ENCODE measurements at regions not wholly inside any gene's neighbourhood (a gene's known extent, or its start where the extent isn't known, plus 50 kb on each side); places are given as distances from the start of the nearest gene placed in this dataset.
"Not testable (repeated sequence)": the region's sequence is repeated elsewhere in the genome, so short reads cannot be mapped to it uniquely, and the experiment has no call there.

DNA sequence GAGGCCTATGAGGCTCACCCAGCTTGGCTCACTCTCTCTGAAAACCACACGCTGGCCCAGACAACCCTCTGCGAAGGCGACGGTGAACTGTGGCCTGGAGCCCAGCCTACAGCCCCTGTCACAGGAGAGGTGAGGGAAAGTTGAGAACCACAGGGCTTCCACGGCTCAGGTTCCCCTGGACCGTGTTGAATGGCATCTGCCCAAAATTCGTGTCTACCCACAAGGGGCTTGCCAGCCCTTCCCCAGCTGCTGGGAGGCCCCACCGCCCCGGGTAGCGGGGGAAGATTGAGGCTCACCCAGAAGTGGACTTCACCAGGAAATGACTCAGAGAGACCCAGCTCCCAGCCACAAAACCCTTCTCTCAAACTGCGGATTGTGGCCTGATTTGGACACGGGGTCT, 197.1 kb downstream of the CTTN start:
- no peak for DNase-seq

DNA sequence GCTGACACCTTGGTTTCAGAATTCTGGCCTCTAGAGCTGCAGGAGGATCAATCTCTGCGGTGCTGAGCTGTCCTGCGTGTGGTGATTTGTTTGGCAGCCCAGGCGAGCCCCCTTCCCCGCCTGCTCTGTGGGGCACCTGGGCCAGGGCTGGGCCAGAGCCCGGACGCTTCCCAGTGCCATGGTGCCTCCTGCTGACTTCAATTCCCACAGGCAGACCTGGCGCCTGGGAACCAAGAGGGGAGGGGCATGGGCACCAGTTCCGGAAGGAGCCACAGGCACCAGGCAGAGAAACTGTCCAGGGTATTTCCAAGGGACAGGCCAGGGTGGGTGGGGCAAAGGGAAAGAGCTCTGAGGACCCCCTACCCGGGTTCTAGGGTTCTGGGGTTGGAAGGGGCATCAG, 197.8 kb downstream of the CTTN start:
- DNase-seq = no peak

DNA sequence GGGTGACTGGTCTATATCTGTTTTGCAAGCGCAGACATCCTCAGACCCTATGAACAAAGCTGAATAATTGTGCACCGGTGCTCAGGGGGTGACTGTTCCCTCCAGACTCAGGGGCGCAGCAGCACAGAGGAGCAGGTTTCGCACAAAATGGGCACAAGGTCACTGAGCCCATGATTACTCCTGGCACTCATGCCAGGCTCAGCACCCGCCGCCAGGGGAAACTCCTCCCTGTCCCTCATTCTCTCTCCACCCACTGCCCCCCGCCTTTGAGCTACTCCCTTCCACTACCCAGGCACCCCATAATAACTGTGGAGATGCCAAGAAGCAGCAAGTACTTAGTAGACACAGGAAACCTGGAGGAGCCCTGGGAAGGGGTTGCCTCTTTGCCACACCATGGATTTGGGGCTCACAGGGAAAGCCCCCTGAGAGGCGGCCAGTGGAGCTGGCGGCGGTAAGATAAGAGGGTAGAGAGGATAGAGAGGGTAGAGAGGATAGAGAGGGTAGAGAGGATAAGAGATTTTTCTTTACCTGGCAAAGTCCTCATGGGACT, 198.8 kb downstream of the CTTN start:
- DNase-seq = no peak

DNA sequence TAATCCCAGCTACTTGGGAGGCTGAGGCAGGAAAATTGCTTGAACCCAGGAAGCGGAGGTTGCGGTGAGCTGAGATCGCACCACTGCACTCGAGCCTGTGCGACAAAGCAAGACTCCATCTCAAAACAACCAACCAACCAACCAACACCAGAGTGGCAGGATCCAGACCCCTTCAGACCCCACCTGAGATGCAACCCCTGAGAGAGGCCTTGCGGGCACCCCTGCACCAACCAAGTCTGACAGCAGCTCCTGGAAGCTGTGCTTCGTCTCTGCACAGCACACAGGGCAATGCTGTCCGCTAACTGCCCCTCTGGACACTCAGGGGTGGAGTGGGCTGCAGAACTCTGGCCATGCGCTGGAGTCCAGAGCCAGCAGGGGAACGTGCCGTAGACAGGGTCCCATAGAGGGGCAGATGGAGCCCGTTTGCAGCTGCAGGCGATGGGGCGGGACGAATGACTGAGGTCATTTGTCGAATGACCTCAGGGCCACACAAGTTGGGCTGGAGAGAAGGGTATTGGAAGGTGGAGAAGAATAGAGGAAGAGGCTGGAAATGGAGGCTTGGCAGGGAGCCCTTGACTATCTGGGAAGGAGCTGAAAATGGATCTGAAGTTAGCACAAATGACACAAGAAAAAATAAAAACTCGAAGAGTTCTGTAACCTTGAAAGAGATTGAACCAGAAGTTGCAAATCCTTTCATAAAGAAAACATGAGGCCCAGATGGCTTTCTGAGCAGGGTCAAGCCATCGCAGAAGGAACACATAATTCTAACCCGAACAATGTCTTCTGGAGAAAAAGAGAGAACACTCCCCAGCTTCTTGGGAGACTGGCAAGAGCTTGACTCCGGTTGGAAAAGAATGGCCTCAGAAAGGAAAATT, 199.7 kb downstream of the CTTN start:
- DNase-seq = no peak

DNA sequence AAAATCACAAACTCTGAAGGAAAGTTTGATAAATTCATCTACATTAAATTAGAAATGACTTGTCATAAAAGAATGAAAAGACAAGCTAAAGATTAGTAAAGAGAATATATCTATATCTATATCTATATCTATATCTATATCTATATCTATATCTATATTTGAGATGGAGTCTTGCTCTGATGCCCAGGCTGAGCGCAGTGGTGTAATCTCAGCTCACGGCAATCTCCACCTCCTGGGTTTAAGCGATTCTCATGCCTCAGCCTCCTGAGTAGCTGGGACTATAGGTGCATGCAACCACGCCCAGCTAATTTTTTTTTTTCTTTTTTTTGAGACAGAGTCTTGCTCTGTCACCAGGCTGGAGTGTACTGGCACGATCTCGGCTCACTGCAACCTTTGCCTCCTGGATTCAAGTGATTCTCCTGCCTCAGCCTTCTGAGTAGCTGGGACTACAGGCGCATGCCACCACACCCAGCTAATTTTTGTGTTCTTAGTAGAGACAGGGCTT, 202.6 kb downstream of the CTTN start:
- not testable (repeated sequence) for DNase-seq

DNA sequence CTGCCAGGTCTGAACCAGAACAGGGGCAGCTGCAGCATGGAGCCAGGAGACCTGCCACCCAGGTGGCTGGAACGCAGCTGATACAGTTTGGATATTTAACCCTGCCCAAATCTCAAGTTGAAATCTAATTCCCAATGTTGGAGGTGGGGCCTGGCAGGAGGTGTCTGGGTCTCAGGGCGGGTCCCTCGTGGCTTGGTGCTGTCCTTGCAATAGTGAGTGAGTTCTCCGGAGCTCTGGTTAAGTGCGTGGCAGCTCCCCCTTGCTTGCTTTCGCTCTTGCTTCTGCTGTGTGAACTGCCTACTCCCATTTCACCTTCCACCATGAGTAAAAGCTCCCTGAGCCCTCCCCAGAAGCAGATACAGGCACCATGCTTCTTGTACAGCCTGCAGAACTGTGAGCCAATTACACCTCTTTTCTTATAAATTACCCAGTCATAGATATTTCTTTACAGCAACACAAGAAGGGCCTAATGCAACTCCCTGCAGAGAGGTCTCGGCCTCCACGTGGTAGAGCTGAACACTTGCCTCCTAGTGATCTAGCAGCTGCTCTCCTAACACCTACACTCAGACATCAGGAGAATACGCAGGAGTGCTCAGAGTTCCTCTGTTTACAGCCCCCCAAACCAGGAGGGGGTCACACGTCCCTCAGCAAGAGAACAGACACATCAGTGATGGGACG, 203.7 kb downstream of the CTTN start:
- no peak for DNase-seq

DNA sequence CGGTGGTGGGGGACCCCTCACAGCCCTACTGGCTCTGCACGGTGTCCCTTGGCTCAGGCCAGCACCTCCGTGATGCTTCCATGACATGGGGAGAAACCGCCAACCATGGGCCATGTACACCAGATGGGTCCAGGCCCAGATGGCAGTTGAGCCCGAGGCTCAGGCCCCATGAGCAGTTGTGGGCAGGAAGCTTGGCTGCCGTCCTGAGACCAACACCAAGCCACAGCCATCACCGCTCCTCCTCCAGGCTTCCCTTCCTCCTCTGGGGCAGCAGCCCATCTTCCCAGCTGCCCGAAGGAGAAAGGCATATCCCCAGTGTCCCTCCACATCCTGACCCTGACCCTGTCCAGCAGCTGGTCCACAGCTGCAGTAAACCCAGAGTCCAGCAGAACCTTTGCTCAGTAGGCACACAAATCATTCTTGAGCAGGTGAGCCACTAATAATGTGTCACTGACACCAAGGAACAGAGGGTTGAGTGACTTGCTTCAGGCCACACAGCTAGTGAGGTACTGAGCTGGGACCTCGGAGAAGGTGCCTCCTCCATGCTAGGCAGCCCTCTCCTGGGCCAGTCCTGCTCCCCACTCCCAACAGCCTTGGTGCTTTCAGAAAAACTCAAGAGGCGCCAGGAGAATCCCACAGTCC, 204.9 kb downstream of the CTTN start:
- DNase-seq = no peak

DNA sequence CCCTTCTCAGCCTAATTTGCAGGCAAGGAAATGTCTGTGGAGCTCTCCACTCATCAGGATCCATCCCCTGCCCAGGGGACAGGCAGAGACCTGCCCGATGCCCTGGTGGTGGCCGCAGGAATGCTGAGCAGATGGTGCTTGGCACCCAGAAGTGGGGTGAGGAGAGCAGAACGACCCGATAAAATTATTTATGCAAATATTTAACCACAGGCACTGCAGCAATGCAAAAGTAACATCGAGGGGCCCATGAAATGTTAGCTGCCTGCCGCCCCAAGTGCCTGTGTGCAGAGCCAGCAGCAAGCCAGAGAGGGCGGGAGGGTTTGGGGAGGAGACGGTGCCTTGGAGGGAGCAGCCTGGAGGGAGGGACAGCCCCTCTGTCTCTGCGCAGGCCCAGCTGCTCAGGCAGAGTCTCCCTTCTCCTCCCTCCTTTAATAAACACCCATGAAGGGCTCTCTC, 205.5 kb downstream of the CTTN start:
- no peak for DNase-seq

DNA sequence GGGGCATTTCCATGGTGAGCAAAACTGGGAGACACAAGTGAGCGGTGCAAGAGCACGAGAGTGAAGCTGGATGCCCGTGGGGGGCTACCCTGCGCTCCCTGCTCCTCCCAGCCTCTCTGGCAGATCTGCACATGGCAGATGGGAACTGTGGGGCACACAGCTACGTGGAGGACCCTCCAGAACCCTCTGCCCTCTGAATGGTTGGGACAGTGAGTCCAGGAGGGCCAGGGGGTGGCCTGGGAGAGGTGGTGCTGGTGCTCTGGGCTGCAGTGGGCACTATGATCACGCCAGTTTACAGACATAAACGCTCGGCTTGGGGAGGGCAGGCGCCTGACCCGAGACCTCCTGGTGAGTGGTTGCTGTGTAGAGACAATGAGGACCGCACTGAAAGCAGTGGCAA, 205.9 kb downstream of the CTTN start:
- no peak for DNase-seq

DNA sequence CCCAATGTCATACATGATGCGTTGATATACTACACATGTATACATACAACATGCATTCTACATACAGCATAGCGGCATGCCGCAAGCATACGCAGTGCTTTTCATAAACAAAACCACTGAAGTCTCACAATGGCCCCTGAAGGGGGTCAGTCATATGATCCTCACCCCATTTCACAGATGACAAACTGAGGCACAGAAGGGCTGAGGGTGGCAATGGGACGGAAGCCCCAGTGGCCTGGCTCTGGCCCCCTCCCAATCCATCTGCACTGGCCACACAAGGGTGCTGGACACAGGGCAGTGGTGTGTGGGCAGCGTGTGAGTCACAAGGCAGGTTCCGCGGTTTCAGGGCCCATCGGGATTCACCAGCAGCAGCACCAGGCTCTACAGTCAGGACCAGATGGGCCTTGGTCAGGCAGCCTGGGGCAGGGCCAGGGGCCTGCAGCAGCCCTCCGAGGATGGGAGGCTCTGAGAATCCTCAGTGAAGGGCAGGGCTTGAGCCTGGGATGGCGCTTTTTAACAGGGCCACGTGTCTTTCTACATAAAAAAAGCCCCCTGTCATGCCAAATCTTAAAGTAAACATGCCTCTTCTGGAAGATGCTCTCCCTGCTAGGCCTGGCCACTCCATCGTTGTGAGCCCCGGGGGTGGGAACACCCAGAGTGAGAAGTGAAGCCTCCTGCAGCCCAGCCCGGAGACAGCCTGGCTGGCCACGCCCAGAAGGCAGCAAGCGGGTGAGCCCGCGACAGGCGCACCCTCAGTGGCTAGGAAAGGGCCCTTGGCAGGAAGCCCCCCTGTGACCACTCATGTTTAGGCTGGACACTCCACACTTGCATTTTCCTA, 206.5 kb downstream of the CTTN start:
- no peak for DNase-seq

DNA sequence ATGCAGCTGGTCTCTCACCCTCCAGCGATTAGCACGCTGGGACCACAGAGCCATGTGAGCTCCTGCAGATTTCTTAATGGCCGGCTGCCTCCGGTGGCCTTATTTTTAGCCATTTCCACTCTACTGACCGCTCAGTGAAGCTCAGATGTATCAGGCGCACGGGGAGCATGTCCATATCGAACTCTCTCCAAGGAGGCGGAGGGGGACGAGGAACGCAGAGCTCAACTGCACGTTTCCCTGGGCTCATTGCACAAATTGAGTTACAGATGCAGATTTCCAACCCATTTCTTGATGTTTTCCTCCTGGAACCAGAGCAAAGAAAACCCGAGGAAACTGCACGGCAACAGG, 207.1 kb downstream of the CTTN start:
- no peak for DNase-seq

DNA sequence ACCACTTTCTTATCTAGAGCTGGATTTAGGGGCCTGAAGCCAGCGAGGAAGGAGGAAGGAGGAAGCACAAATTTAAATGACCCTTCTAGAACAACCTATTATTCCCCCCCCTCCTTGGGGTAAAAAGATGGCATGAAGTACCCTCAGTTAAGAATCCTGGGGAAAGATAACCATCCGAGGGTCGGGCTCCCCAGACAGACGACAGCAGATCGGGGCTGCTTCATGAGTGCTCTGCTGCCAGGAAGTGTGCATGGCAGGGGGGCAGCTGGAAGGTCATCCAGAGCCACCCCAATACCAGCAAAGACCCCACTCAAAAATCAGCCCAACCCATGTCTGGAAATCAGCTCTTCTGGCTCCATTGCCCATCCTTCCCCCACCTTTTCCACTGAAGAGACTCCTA, 207.5 kb downstream of the CTTN start:
- no peak for DNase-seq

DNA sequence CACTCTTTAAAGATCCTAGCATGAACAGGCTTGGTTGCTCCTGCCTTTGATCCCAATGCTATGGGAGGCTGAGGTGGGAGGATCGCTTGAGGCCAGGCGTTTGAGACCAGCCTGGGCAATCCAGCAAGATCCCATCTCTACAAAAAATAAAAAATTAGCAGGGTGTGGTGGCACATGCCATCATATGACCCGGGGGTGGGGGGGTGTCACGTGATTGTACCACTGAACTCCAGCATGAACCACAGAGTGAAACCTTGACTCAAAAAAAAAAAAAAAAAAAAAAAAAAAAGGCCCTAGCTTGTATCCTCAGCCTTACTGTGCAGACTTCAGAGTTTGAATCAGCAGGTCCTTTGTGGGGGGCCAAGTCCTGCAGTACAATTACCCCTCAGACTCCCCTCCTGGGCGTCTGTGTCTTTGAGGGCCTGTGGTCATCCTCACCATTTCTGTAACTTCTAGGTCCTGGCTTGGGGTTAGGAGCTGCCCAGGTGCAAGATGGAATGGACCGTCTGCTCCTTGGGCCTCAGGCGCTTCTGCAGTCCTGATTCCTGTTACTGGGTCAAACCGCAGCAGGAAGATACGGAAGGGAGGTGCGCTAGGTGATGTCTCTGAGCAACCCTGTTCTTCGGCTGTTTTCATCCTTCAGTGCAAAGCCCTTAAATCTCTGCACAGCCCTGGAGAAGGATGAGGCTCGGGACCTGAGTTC, 208.1 kb downstream of the CTTN start:
- DNase-seq = no peak

DNA sequence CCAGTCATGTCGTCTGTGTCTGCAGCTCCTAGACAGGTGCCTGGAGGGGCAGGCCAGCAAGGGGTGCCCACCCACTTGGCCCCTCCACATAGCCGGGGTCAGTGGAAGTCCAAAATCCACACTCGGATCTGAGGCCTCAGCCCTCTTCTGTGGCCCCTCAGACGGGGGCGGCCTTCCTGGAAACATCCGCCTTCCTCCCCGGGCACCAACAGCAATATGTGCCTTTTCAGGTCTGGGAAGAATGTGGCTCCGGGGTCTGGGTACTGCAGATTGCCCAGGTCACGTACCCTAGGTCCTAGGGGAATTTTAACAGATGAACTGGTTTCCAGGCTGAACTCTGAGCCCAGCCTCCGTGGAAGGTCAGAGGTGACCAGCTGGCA, 208.6 kb downstream of the CTTN start:
- DNase-seq = no peak

DNA sequence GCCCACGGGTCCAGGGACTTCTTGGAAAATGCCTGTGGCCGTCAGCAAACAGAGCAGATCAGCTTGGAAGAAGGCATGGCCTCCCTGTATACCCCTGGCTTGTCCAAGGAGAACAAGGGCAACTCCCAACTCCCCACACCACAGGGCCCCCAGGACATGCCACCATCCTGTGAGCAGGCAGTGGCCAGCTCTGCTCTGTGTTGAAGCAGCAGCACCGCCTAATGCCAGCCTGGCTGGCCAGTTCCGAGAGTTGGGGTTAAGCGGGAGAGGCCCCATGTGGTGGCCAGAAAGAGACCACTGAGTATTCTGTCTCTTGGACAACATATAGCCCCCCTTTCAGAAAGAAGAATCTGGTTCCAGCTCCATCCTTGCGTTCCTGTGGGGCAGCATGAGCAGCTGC, 209.2 kb downstream of the CTTN start:
- no peak for DNase-seq

DNA sequence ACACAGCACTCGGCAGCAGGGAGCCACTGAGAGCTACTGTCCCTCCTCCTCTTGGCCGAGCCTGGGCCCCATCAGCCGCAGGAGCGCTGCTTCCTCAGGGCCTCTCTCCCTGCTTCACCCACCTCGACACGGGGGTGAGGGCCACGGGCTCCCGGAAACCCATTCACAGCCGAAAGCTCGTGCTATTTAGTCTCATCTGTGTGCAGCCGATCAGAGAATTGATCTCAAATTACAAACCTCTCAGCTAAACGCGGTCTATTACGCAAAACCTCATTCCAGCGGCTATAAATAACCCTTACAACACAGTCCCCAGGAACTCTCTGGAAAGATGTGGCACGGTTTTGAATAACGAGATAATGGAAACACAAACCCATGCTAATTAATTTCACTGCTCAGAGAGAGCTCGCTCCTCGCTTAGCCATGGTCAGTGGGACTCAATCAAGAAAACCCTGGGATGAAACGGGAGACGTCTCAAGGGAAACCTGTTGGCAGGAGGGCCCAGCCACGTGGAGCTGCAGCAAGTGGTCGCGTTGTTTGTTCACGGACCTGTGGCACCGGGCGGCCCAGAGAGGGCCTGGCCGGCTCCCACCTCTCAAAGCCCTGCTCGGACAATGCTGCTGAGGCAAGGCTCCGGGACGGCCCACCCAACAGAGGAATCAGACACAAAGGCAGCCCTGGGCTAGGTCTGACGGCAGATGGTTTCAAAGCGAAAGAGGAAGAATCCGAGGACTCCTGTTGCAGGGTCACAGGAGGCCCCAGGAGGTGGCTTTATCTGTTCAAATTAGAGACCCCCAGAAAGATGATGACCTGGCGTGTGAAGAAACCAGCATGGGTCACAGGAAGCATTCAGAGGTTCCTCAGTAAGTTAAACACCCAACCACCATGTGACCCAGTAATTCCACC, 210.5 kb downstream of the CTTN start:
- no peak for DNase-seq

DNA sequence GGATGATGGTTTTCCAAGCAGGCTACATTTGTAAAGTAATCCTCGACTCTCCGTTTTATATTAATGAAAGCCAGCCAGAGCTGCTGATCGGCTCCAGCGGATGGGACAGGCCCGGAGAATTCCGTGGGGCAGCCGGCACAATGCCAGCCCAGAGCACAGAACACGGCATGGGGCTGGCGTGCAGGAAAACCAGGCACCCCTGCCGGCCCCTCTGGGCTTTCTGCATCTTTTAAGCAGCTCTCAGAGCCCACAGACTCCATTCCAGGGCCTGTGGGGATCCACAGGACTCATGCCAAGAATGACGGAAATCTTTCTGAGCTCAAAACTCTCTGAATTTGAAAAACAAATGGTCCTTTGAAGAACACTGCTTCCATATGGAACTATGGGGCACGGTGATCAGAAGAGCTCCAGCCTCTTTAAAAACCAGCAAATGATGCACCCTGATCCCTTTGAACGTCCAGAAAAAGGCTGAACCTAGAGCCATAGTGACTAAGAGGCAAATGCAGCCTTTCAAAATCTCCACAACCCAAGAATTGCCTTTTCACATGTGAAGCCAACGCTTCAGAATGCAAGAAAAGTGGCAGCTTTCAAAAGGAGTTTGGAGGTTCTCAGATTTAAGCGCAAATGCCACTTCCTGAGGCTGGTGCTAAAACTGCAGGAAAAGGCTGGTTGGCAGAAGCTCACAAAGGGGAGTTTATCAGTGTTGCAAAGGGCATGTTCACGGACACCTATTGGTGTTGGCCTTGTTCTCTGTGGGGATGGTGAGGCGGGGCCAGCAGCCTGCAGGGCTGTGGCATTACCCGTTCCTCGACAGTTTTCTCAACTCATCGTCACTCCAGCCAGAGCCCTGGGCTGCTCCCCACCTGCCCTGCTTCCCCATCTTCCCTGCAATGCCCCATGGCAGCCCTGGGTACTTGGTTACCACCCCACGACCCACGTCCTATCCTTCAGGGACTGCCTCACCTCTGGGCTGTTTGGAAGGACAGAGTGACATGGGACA, 212.5 kb downstream of the CTTN start:
- DNase-seq = no peak

DNA sequence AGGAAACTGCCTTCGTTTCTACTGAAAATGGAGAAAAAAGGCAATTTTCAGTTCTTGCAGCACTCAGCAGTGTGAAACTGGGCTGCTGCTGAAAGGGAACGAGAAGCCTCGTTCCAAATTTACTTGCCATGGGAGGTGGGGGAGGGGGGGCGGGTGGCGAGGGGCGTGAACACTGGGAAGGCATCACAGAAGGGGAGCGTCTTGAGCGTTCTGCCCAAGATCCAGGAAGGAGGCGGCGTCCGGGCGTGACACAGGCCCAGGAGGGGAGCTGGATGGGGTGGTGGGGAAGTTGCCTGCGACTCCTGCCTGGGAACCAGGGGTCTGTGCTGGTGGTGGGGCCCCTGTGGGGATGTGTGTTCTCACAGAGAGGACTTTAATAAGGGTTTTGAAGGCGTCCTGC, 213.5 kb downstream of the CTTN start:
- DNase-seq = no peak

DNA sequence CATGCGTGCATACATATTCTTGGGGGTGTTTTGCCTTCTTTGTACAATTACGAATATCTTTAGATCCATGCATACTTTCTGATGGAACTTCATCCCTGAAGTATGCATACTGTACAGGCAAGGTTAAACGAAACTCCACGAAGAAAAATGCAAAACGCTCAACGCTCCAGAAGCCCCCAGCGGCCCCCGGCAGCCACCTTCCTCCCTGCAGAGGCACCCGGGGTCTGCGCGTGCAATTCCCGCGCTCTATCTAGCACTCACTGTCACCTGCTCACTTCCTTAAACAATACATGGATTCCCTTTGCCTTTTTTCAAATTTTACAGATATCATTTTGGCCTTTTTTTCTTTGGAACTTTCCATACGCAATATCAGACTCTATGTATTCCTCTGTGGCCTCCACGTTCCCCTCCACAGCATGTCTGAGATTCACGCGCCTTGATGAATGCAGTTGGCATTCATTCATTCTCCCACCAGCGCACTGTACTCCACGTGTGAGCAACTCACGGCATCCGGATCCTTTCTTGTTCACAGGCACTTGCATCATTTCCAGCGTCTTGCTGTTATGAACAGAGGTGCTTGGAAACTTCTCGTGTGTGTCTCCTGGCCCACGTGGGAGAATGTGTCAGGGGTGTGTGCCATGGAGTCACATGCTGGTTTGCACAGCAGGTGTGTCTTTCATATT, 214.3 kb downstream of the CTTN start:
- DNase-seq = no peak
